Suprapubic skin (tissue), 4 donors: ENCODE measurements at regions not wholly inside any gene's neighbourhood (a gene's known extent, or its start where the extent isn't known, plus 50 kb on each side); places are given as distances from the start of the nearest gene placed in this dataset.

Experiments
- DNase-seq, 2 donors: peaks; one replicate each; pipeline ENCODE4 v3.0.0-alpha.2; 2019; ENCODE audit warnings: low spot score in 2 of 2
- H3K27ac ChIP-seq: fragments of 200-600 bp; sonication (generic); one replicate; pipeline ENCODE4 v1.5.1; 2019
- H3K27me3 ChIP-seq: fragments of 200-600 bp; sonication (generic); one replicate; pipeline ENCODE4 v1.5.1; 2019
- H3K36me3 ChIP-seq: fragments of 200-600 bp; sonication (generic); one replicate; pipeline ENCODE4 v1.5.1; 2019
- H3K4me1 ChIP-seq: fragments of 200-600 bp; sonication (generic); one replicate; pipeline ENCODE4 v1.5.1; 2019
- H3K4me3 ChIP-seq: fragments of 200-600 bp; sonication (generic); one replicate; pipeline ENCODE4 v1.5.1; 2019; ENCODE audit warnings: mild to moderate bottlenecking
- H3K9me3 ChIP-seq: fragments of 200-600 bp; sonication (generic); one replicate; pipeline ENCODE4 v1.5.1; 2019
- EP300 ChIP-seq: sonication (generic); formaldehyde crosslinking; IDR thresholded peaks from one replicate; pipeline ENCODE4 v1.6.1; 2017; ENCODE audit warnings: antibody characterized with exemption
- POLR2A ChIP-seq, 2 donors: fragments of 450-650 bp; IDR thresholded peaks; one replicate each; pipeline ENCODE4 v1.6.1; 2017; ENCODE audit warnings: antibody characterized with exemption in 2 of 2, mild to moderate bottlenecking in 2 of 2, moderate library complexity in 2 of 2
- POLR2AphosphoS5 ChIP-seq, 3 donors: sonication (generic); formaldehyde crosslinking; IDR thresholded peaks; one replicate each; pipeline ENCODE4 v1.6.1; 2017; ENCODE audit warnings: antibody characterized with exemption in 3 of 3
- WGBS: methylation state at CpG from one replicate; pipeline ENCODE4 v1.1.5; 2018; 5-methylcytosine and 5-hydroxymethylcytosine counted together
- TF ChIP-seq, protein P1 (sequence below), 2 donors: fragments of 200-600 bp in 1 of 2; fragments of 450-650 bp in 1 of 2; sonication (generic) in 1 of 2; IDR thresholded peaks; one replicate each; pipeline ENCODE4 v1.5.1; 2016 to 2019; ENCODE audit warnings: antibody characterized with exemption in 2 of 2, mild to moderate bottlenecking in 1 of 2, moderate library complexity in 1 of 2

GRCh38 chr4:144302704-144303536 lies 162.4 kb upstream of the GYPA start:
- 48% methylated on average over 7 of the region's 7 CpGs for WGBS
- no peak overlapping the region for H3K4me3 ChIP-seq
- H3K27me3 ChIP-seq: no peaks in the 10 kb centered on the region
- no peaks in the 10 kb centered on the region for H3K4me1 ChIP-seq
- TF ChIP-seq, protein P1, sequence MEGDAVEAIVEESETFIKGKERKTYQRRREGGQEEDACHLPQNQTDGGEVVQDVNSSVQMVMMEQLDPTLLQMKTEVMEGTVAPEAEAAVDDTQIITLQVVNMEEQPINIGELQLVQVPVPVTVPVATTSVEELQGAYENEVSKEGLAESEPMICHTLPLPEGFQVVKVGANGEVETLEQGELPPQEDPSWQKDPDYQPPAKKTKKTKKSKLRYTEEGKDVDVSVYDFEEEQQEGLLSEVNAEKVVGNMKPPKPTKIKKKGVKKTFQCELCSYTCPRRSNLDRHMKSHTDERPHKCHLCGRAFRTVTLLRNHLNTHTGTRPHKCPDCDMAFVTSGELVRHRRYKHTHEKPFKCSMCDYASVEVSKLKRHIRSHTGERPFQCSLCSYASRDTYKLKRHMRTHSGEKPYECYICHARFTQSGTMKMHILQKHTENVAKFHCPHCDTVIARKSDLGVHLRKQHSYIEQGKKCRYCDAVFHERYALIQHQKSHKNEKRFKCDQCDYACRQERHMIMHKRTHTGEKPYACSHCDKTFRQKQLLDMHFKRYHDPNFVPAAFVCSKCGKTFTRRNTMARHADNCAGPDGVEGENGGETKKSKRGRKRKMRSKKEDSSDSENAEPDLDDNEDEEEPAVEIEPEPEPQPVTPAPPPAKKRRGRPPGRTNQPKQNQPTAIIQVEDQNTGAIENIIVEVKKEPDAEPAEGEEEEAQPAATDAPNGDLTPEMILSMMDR (IDR thresholded peaks at IDR 0.05): no peak
- TF ChIP-seq POLR2AphosphoS5 (IDR thresholded peaks at IDR 0.05) (no peak), POLR2A (IDR thresholded peaks at IDR 0.05) (no peak)
- DNase-seq: no peak
- H3K27ac ChIP-seq: no peak overlapping the region
- no peaks in the 10 kb centered on the region for H3K9me3 ChIP-seq
- H3K36me3 ChIP-seq: no peaks in the 10 kb centered on the region

DNA sequence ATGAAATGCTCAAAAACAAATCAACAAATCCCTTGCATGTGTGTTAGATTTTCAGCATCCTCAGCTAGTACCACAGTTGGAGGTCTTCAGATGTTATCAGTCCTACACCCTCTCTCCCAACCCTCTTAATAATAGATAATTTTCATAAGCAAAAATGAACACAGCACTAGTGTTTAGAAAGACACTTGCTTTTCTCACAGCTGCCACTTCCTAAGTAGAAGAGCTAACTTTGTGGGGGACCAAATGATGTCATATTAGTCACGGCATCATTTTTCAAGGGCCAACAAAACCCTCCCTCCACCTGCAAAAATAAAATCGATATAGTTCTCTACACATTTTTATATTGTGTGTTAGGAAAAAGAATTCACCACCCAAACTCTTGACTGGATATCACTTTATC lies 163.5 kb upstream of the GYPA start:
- no peak for DNase-seq
- 93% methylated on average over 2 of the region's 2 CpGs for WGBS
- no peaks in the 10 kb centered on the region for H3K9me3 ChIP-seq
- H3K4me1 ChIP-seq: no peaks in the 10 kb centered on the region
- H3K27ac ChIP-seq: no peak overlapping the region
- H3K4me3 ChIP-seq: no peak overlapping the region
- H3K36me3 ChIP-seq: no peaks in the 10 kb centered on the region
- H3K27me3 ChIP-seq: no peaks in the 10 kb centered on the region
- TF ChIP-seq, protein P1 (IDR thresholded peaks at IDR 0.05): no peak
- TF ChIP-seq POLR2A (IDR thresholded peaks at IDR 0.05) (no peak), EP300 (no peak), POLR2AphosphoS5 (IDR thresholded peaks at IDR 0.05) (no peak)

- Histone ChIP-seq H3K4me3 (no peak overlapping the region), H3K36me3 (no peaks in the 10 kb centered on the region), H3K9me3 (no peaks in the 10 kb centered on the region), H3K27ac (no peak overlapping the region), H3K4me1 (no peaks in the 10 kb centered on the region), H3K27me3 (no peaks in the 10 kb centered on the region)
- 81% methylated on average over 4 of the region's 4 CpGs for WGBS
- DNase-seq: no peak
- TF ChIP-seq EP300 (no peak), POLR2AphosphoS5 (IDR thresholded peaks at IDR 0.05) (no peak), POLR2A (IDR thresholded peaks at IDR 0.05) (no peak)
- TF ChIP-seq, protein P1 (IDR thresholded peaks at IDR 0.05): no peak
Observed at GRCh38 chr4:144310535-144310934, 170.0 kb upstream of the GYPA start.

DNA sequence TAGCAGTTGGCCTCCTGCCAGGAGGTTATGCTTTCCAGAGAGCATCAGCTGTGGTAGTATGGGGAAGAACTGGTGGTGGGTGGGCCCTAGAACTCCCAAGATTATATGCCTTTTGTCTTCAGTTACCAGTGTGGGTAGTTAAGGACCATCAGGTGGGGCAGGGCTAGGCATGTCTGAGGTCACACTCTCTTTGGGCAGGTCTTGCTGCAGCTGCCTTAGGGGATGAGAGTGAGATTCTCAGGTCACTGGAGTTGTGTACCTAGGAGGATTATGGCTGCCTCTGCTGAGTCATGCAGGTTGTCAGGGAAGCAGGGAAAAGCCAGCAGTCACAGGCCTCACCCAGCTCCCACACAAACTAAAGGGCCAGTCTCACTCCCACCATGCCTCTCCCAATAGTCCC lies 172.9 kb upstream of the GYPA start:
- H3K36me3 ChIP-seq: no peaks in the 10 kb centered on the region
- no peak for DNase-seq
- no peak overlapping the region for H3K27ac ChIP-seq
- H3K4me3 ChIP-seq: no peak overlapping the region
- H3K4me1 ChIP-seq: no peaks in the 10 kb centered on the region
- no peaks in the 10 kb centered on the region for H3K9me3 ChIP-seq
- no peaks in the 10 kb centered on the region for H3K27me3 ChIP-seq
- TF ChIP-seq, protein P1 (IDR thresholded peaks at IDR 0.05): no peak
- TF ChIP-seq POLR2AphosphoS5 (IDR thresholded peaks at IDR 0.05): no peak
- TF ChIP-seq EP300: no peak
- no peak for TF ChIP-seq POLR2A (IDR thresholded peaks at IDR 0.05)

DNA sequence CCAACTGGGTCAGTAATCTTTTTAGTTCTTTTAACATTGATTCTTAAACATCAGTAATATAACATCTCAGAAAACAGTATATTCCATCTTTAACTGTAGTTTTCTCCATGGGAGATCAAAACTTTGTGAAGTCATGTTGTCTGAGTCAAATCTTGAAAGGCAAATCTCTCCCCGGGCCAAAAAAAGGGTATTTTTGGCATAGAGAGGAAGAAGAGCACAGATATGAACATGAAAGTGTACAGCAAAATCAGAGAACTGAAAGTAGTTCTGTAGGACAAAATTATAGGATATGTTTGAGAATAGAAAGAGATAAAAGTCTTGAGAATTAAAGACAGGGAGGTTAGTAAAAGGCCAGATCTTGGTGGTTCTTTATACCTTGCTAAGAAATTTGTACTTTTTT lies 176.4 kb upstream of the GYPA start:
- TF ChIP-seq POLR2AphosphoS5 (IDR thresholded peaks at IDR 0.05) (no peak), EP300 (no peak), POLR2A (IDR thresholded peaks at IDR 0.05) (no peak)
- TF ChIP-seq, protein P1 (IDR thresholded peaks at IDR 0.05): no peak
- no peaks in the 10 kb centered on the region for H3K36me3 ChIP-seq
- no peak overlapping the region for H3K27ac ChIP-seq
- H3K4me1 ChIP-seq: no peaks in the 10 kb centered on the region
- H3K27me3 ChIP-seq: no peaks in the 10 kb centered on the region
- no peak overlapping the region for H3K4me3 ChIP-seq
- no peaks in the 10 kb centered on the region for H3K9me3 ChIP-seq
- WGBS: 43% methylated on average over 1 of the region's 1 CpG
- DNase-seq: no peak
